ENCODE measurements at regions not wholly inside any gene's neighbourhood (a gene's known extent, or its start where the extent isn't known, plus 50 kb on each side); places are given as distances from the start of the nearest gene placed in this dataset.

DNA sequence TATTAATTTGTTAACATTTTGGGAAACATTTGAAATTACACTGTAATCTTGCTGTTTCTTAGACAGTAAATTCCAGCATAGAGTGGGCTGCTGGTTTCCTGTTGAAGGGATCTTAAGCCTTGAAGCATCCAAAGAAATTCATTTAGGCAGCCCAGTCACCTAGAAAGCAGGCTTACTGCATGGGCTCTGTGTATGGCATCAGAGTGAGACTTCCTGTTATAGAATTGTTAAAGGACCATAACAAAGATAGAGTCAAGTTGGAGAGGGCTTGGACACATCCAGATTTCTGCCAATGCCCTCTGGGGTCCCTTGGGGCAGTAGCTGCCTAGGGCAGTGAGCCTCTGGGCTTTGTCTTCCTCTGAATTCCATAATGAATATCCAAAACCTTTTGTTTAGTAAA is 149.2 kb downstream of the DYRK2 start:
- DNase-seq, result no peak

DNA sequence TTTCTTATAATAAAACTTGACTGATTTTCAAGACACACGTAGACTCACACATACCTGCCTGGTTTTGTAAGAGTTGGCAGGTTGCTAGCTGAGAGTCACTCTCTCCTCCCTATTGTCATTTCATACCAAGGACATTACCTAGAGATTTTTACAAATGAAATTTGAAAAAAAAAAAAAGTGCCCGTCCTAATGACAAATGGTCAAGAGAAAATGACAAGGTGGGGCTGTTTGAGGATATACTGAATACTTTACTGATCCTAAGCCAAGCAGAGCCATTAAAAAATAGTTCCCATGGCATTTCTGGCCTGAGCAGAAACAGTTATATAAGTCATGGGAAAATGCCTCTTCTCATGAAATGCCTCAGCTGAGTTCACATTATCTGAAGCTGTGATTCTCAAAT is 150.2 kb downstream of the DYRK2 start:
- no peak for DNase-seq

DNA sequence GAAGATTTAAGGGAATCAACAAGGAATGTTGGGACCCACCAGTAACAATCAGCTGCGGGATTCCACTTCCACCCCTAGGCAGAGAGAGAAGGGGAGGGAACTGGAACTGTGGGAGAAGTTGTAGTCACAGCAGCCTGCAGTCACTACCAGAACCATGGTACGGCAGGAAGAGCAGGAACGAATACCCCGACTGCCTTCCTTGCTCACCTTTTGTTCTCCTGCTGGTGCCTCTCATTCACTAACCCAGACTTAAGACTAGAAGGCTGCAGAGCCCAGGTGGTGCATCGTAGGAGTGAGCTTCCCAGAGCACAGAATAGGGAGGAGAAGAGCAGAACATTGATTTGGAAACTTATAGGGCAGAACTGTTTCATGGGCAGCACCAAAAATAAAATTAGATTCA is 154.2 kb downstream of the DYRK2 start:
- no peak for DNase-seq

DNA sequence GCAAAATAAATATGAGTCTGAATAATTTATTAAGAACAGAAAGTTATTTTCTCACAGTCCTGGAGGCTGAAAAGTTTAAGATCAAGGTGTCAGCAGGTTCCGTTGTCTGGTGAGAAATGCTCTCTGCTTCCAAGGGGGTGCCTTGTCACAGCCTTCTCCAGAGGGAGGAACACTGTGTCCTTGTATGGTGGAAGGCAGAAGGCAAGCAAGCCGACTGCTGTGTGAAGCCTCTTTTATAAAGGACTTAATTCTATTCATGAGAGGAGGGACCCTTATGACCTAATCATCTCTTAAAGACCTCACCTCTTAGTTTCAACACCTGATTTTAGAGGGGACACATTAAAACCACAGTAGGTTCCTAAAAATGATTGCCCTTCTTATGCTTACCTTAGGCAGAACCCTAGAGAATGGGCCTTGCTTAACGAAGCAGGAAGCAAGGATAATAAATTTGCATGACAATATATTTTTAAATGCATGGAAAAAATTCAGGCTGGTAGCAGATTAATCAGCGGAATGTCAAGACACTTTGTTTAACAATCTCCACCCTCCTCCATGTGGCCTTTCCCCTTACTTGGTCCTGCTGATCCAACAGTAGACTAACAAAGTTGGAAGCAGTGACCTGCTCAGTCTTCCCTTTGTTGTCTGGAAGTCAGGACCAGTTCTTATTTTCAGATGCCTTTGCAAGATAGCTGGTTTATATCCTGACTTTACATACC is 154.9 kb downstream of the DYRK2 start:
- DNase-seq, result no peak

DNA sequence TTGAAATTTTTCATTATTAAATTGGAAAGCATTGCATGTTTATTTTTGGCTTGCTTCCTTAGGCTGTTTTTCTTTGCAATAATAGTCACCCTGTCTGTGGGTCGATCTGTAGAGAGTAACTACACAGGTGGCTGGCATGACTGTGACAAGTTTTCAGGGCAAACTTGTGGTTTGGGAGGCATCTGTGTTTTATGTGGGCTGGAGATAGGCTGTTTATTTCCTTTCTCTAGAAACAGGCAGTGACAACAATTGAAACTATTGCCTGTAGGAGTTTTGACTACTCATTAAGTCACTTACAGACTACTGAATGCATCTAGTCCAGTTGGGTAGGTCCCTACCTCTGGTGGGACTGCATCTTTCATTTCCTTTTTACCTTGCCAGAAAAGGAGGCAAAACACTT is 155.6 kb downstream of the DYRK2 start:
- DNase-seq, result no peak

DNA sequence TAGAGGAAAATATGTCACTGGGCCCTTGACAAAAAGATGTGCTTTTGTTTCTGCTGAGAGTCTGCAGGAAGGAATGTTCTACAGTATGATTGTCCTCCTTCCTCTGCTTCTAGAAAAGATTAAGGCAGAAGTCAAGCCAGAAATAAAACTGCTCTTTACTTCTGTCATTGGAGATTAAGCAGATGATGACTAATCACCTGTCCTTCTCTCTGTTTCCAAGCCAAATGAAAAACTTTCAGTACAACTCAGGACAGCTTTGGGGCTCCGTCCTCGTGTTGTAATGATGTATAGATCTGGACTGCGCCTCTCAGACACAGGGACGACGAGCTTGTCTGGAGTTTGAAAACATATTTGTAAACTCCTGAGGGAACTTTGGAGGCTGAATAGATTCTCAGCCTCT is 159.3 kb downstream of the DYRK2 start:
- no peak for DNase-seq

DNA sequence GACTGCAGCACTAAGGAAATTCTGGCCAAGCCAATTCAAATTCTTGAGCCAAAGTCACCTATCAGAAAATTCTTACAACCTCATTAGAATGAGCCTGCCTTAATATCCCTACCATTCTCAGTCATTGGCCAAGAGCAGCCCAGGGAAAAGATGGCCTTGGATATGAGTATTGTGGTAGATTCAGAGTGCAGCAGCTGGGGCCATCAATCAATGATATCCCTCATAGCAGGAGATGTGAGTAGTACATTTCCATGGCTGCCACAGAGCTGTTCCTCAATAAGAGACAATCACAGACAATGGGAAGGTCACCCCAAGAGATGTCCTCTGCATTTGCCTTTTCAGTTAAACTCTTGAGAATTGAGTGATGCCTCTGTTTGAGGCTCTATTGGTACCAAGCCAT is 161.6 kb downstream of the DYRK2 start:
- DNase-seq, result no peak

DNA sequence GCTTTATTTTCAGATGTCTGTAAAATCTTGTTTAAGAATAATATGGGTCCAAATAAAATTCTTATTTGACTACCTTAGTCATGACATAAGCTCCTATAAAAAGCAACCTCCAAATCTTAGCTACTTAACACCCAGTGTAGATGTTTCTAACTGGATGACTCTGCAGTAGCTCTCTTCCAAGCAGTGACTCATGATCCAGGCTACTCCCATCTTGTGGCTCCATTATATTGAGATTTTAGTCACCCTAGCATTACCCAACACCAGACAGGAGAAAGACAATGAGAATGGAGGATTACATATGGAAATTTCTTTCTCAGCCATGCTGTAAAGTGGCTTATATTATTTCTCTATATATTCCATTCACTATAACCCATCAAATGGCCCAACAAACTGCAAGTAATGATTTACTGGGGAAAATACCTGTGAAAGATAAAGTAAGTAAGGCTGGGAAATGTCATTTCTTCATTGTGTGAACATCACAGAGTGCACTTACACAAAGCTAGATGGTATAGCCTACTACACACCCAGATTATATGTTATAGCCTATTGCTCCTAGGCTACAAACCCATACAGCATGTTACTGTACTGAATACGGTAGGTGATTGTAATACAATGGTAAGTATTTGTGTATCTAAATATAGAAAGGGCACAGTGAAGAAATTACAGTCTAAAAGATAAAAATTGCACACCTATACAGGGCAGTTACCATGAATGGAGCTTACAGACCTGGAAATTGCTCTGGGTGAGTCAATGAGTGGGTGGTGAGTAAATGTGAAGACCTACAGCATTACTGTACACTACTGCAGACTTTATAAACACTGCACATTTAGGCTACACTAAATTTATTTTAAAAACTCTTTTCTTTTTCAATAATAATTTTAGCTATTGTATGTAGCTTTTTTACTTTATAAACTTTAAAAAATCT is 163.2 kb downstream of the DYRK2 start:
- DNase-seq, result no peak

DNA sequence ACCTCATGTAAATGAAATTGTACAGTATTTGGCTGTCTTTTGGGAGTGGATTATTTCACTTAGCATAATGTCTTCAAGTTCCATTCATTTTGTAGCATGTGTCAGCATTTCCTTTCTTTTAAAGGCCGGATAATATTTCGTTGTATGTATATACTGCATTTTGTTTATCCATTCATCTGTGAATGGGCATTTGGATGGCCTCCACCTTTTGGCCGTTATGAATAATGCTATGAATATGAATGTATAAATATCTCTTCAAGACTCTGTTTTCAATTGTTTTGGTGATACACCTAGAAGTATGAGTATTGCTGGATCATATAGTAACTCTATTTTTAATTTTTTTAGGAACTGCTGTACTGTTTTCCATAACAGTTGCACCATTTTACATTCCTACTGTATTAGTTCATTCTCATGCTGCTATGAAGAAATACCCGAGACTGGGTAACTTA is 164.9 kb downstream of the DYRK2 start:
- DNase-seq, result no peak

DNA sequence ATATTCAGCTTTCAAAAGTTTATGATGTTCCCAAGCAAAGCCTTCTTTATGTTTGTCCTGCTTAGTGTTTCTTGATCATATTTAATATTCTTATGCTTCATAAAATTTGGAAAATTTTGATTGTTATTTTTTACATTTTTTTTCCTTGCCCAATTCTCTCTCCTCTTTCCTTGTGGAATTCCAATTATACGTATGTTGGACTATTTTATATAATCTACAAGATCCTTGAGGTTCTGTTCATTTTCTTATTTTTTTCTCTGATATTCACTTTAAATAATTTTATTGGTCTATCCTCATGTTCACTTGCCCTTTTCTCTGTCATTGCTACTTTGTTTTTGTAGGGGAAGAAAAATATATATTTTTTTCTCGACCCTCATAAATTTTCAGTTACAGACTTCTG is 167.7 kb downstream of the DYRK2 start:
- DNase-seq, result no peak

DNA sequence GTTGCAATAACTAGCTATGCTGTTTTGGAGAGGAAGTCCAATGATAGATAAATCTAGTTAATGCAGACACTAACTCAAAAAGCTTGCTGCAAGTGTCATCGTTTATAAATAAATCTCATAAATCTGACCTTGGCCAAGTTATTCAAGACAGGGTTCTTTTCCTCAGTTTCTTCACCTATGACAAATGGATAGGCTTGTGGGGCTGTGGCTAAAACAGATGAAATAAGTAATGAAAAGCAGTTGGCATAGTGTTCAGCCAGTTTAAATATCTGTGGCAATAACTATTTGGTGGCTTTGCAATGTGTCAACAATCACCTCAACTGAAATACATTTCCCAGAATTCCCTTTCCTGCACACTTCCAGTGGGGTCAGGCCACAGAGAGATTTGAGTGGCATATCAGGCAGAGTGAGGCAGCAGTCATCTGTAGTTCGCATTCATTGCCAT is 169.9 kb downstream of the DYRK2 start:
- DNase-seq, result no peak

DNA sequence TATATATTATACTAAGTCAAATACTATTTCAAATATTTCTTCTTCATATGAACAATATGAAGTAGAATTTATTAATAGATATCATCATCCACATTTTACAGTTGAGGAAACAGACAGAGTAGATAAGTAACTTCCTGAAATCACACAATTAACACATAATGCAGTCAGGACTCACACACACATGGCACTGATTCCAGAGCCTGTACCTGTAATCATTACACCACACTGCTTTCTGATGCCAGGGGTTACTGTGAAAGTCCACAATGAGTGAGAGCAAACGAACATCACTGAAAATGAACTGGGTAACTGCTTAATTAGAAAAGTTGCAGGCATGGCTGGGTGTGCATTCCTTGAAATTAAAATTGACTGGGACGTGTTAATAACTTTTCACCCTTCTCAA is 169.3 kb upstream of the IFNG-AS1 start:
- DNase-seq, result no peak

DNA sequence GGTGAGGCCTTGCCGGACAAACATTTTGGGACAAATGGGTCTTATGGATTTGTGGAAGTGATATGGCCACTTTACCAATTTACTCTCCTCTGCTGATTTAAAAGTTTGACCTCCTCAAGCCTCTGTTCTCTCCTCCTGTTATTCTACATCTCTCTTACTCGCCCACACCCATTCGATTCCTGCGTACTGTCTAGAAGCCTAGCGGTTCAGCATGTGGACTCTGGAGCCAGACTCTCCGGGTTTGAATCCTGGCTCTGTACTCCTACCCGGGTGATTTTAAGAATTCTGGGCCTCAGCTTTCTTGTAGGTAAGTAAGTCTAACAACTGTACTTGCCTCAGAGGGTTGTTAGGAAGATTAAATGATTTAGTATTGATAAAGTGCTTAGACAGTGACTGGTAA is 168.6 kb upstream of the IFNG-AS1 start:
- DNase-seq, result no peak

DNA sequence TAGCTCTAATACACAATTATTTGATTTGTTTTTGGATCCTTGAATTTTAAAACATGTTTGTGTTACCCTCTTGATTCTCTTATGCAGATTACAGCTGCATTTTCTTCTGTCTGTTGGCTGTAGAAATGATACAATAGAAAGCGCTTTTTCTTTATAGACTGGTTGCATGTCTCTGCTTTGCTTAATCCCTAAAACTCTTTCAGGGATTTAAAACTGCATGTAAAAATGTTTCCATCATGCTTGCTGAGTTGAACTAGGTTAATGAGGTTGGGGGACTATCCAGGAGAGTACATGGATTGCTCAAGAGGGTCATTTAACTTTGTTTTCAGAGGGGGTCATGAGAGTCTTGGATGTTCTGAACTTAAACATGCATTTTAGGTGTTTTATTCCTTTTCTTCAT is 166.4 kb upstream of the IFNG-AS1 start:
- DNase-seq, result no peak

DNA sequence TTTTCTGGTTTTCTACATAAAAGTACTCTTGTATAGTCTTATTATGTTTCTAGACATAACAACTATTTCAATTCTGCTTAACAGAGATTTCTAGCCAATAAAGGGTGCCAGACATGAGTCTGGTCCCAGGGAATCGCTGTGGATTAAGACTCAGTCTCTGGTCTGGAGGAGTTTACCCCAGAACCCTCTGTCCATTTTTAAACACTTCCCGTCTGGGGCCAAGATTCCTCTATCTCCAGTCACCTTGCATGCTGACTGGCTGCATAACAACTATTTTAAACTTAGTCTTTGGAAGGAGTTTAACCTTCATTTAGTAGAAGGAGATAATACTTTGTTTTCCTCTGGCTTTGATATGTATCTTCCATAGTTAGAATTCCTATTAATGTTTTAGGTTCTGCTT is 163.1 kb upstream of the IFNG-AS1 start:
- DNase-seq, result no peak

DNA sequence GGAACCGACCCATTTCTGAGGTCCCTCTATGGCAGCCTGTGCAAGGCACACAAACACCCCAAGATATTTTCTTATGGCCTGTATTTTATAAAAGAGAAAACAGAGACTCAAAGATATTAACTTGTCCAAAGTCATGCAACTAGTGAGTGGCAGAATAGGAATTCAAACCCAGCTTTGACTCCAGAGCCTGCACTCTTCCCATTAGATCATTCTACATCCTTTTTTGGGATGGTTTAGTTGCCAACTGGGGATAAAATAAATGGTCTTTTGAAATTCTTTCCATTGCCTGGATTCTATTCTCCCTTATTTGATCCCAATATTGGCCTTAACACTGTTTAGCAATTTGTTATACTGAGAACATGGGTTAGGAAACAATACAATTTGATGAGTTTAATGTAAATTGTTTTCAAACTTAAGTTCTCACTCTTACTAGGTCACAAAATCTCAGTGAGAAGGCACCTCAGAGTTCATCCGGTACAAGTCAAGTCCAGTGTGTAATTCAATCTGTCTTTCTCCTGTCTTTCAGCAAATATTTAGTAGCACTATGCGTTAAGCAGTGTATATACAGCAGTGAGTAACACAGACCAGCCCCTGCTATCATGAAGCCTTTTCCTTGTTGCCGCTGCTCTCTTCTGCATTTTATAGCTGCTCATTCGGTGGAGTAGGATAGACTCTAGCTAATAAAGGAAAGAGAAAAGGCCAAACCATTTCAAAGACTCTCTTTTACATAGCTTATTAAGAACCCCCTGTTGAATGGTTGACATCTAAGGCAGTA is 162.1 kb upstream of the IFNG-AS1 start:
- no peak for DNase-seq

DNA sequence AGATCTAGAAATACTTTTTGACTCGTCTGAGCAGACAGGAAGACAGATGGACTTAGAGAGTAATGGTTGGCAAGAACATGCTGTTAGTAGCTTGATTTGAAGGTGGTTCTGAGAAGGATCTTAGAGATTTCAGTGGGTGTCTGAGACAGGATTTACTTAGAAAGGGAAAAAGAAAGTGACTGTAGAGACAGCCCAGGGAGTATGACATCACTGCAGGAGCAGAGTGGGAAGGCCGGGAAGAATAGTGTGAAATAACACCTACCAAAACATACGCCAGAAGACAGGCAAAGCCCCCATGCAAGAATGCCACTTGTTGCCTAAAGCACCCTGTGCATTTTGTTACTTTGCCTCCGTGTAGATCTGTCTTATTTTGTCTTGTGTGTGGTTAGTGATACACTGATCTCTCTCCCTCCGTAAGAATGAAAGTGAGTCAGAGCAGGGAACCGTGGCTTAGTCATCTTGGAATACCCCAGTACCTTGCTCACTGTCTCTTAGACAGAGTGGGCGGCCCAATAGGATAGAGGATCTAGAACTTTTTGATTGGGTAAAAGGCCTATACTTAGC is 161.3 kb upstream of the IFNG-AS1 start:
- DNase-seq, result no peak

DNA sequence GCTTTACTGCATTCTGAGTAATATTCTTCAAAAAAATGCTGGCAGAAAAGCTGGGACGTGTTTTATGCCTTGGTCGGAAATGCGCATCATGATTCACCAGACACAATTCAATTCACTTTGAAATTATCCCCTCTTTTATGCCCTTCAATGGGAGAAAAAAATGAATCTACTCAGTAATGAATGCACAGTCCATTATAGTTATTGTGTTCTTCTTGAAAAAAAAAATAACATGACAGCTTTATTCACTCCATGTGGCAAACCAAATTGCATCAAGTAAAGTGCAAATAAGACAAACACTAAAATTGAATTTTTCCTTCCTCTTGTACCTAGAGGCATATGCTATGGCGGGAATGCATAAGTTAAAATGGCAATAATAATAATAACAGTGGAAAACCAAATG is 159.4 kb upstream of the IFNG-AS1 start:
- DNase-seq, result no peak

DNA sequence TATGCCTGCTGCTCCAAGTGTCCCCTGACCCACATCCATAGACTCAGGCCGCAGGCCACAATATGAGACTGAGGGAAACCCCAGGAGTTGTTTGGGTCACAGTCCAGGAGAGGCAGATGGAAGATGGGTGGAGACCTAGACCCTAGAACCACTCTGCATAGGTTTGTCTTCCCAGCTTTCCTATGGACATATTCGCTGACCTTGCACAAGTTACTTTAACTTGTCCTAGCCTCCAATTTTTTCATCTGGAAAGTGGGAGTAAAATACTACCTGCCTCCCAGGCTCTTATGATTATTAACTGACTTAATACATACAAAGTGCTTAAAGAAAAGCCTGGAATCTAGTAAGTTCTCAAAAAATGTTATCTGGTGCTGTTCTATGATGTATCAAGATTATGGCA is 157.1 kb upstream of the IFNG-AS1 start:
- DNase-seq, result no peak

DNA sequence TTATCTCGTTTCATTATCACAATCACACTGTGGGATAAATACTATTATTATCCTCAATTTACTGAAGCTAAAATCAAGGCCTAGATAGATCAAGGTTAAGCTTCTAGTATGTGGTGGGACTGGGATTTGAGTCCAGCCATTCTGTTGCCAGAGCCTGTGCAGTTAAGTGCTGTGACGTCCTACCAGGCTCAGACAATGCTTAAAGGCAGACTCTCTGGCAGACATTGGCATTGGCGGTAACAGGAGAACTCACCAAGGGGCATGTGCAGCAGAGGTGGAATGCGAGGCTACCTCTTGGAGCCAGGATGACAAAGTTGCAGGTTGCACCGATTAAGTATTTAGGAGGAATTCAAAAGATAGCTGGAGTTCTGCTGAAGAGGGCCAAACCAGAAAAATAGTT is 155.6 kb upstream of the IFNG-AS1 start:
- DNase-seq, result no peak

DNA sequence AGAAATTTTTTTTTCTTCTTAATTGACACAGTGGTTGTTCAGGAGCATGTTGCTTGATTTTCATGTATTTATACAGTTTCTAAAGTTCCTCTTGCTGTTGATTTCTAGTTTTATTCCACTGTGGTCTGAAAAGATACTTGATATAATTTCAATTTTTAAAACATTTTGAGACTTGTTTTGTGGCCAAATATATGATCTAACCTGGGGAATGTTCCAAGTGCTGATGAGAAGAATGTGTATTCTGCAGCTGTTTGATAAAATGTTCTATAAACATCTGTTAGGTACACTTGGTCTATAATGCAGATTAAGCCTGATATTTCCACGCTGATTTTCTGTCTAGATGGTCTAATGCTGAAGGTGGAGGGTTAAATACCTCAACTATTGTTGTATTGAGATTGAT is 151.4 kb upstream of the IFNG-AS1 start:
- no peak for DNase-seq

DNA sequence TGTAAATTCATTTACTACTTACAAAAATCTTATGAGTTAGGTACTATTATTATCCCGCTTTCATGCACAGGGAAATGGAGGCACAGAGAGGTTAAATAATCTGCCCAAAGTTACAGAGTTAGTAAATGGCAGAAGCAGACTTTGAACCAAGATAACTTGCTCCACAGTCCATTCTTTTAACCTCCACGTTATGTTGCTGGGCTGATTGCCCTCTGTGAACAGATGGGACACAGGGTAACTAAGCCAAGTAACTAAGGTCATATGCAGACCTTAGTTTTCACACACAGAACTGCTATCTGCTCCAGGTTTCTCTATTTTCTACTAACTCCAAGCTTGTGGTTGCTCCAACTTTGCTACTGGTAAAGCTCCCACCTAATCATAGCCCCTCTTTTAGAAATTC is 147.1 kb upstream of the IFNG-AS1 start:
- DNase-seq, result no peak

DNA sequence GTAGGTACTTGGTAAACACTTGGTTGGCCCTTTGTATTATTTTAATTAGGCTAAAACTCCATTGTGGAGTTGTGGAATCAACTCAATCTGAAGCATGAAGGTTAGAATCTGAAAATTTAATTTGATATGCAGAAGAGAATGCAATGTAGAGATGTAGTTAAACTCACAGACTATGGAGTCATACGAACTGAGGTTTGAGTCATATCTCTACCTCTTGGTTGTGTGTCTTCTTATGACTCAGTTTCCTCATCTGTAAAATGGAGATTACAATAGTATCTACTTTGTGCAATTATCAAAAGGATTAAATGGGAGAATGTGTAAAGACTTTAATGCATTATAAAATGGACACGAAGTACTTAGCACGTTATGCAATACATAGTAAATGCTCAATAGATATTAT is 146.0 kb upstream of the IFNG-AS1 start:
- DNase-seq, result no peak
